ENCODE measurements at regions not wholly inside any gene's neighbourhood (a gene's known extent, or its start where the extent isn't known, plus 50 kb on each side); places are given as distances from the start of the nearest gene placed in this dataset.

GRCh38 chr7:11946794-11947193 is 114.8 kb upstream of the THSD7A start (continued):
- TF ChIP-seq ZBTB11 (tag by site-specific recombination; conservative IDR thresholded peaks at IDR 0.05; ENCODE audit: low read depth) (peak; percentile 80), ZNF16 (tag by site-specific recombination; IDR thresholded peaks at IDR 0.05; ENCODE audit: low read depth) (no peak), ZNF266 (tag by site-specific recombination; IDR thresholded peaks at IDR 0.05; ENCODE audit: low read depth) (no peak), ZNF24 (tag by site-specific recombination; IDR thresholded peaks at IDR 0.05) (no peak), ZIC2 (tag by site-specific recombination; IDR thresholded peaks at IDR 0.05) (no peak), ZXDB (tag by site-specific recombination; IDR thresholded peaks at IDR 0.05) (0 out of 2 replicates have a peak, but pooled peaks have one; percentile 55), ZNF623 (tag by site-specific recombination; IDR thresholded peaks at IDR 0.05) (peak; percentile 73), ZNF426 (tag by site-specific recombination; IDR thresholded peaks at IDR 0.05) (peak; percentile 92), ZSCAN23 (tag by site-specific recombination; IDR thresholded peaks at IDR 0.05) (no peak), ZBTB1 (tag by site-specific recombination; IDR thresholded peaks at IDR 0.05) (0 out of 2 replicates have a peak, but pooled peaks have one; percentile 43), KLF16 (tag by site-specific recombination; IDR thresholded peaks at IDR 0.05) (no peak), ZNF510 (tag by site-specific recombination; IDR thresholded peaks at IDR 0.05; ENCODE audit: insufficient replicate concordance) (peak; percentile 67), ZNF529 (tag by site-specific recombination; IDR thresholded peaks at IDR 0.05; ENCODE audit: insufficient replicate concordance) (peak; percentile 45), ZNF629 (tag by site-specific recombination; IDR thresholded peaks at IDR 0.05) (0 out of 2 replicates have a peak, but pooled peaks have one; percentile 22), ZSCAN18 (tag by site-specific recombination; IDR thresholded peaks at IDR 0.05) (no peak), AEBP2 (tag by site-specific recombination; IDR thresholded peaks at IDR 0.05; ENCODE audit: borderline replicate concordance) (0 out of 2 replicates have a peak, but pooled peaks have one; percentile 31), ZNF580 (tag by site-specific recombination; IDR thresholded peaks at IDR 0.05) (no peak), ZNF791 (tag by site-specific recombination; IDR thresholded peaks at IDR 0.05) (0 out of 2 replicates have a peak, but pooled peaks have one; percentile 29), ZNF488 (tag by site-specific recombination; IDR thresholded peaks at IDR 0.05) (no peak), BCL11B (tag by site-specific recombination; IDR thresholded peaks at IDR 0.05; ENCODE audit: low read depth) (no peak), ZNF202 (tag by site-specific recombination; IDR thresholded peaks at IDR 0.05; ENCODE audit: borderline replicate concordance) (peak; percentile 40; the same call in 1 of the 2 replicates), ZBTB8A (tag by site-specific recombination; IDR thresholded peaks at IDR 0.05) (peak; percentile 74)

All from HEK293 (cell line).